Keratinocyte (primary cell): ENCODE measurements at regions not wholly inside any gene's neighbourhood (a gene's known extent, or its start where the extent isn't known, plus 50 kb on each side); places are given as distances from the start of the nearest gene placed in this dataset.

ENCODE experiments used
- EZH2 ChIP-seq: IDR thresholded peaks from one replicate; pipeline ENCODE4 v1.6.1; 2012; ENCODE audit warnings: inconsistent platforms, mild to moderate bottlenecking, low read length, moderate library complexity
- TF ChIP-seq, protein P1 (sequence below), 3 experiments: IDR thresholded peaks in 1 of 3; conservative IDR thresholded peaks in 1 of 3; optimal IDR thresholded peaks in 1 of 3; 2 replicates in 2 of 3; 3 replicates in 1 of 3; pipeline versions ENCODE3 to v1.5.1; 2011; ENCODE audit warnings: low read length in 3 of 3, mild to moderate bottlenecking in 3 of 3, moderate library complexity in 2 of 3, control low read depth in 1 of 3, inconsistent platforms in 1 of 3; ENCODE audit not compliant: insufficient read depth in 2 of 3; ENCODE audit errors: extremely low read depth in 1 of 3

DNA sequence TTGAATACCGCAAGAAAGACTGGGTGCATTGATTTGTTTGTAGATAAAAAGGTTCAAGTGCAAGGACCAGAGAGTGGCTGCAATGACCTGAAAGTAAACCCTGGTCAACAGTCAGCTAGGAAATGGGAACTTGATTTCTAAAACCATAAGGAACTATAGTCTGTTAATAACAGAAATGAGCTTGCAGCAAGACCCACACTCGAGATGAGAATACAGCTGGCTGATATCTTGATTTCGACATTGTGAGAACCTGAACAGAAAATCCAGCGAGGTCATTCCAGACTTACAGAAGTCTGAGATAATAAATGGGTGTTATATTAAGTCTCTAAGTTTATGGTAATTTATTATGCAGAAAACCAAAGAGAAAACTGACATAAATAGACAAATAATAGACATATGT, 177.3 kb downstream of the NFKBIZ start:
- TF ChIP-seq, protein P1, sequence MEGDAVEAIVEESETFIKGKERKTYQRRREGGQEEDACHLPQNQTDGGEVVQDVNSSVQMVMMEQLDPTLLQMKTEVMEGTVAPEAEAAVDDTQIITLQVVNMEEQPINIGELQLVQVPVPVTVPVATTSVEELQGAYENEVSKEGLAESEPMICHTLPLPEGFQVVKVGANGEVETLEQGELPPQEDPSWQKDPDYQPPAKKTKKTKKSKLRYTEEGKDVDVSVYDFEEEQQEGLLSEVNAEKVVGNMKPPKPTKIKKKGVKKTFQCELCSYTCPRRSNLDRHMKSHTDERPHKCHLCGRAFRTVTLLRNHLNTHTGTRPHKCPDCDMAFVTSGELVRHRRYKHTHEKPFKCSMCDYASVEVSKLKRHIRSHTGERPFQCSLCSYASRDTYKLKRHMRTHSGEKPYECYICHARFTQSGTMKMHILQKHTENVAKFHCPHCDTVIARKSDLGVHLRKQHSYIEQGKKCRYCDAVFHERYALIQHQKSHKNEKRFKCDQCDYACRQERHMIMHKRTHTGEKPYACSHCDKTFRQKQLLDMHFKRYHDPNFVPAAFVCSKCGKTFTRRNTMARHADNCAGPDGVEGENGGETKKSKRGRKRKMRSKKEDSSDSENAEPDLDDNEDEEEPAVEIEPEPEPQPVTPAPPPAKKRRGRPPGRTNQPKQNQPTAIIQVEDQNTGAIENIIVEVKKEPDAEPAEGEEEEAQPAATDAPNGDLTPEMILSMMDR (optimal IDR thresholded peaks at IDR 0.05 in 1 of 3, IDR thresholded peaks at IDR 0.05 in 1 of 3, conservative IDR thresholded peaks at IDR 0.05 in 1 of 3; ENCODE audit: extremely low read depth in 1 of 3, insufficient read depth in 2 of 3, low read length in 3 of 3) = no peak
- TF ChIP-seq EZH2 = no peak
